Ishikawa (cell line): ENCODE measurements at regions not wholly inside any gene's neighbourhood (a gene's known extent, or its start where the extent isn't known, plus 50 kb on each side); places are given as distances from the start of the nearest gene placed in this dataset.

Source experiments
- EP300 ChIP-seq: IDR thresholded peaks from 2 replicates; pipeline ENCODE4 v1.6.1; 2012; ENCODE audit warnings: borderline replicate concordance
- FOXM1 ChIP-seq: IDR thresholded peaks from 2 replicates; pipeline ENCODE4 v1.6.1; 2012; ENCODE audit warnings: low read depth, borderline replicate concordance
- RAD21 ChIP-seq: IDR thresholded peaks from 2 replicates; pipeline ENCODE4 v1.6.1; 2012; ENCODE audit warnings: low read depth
- TAF1 ChIP-seq: IDR thresholded peaks from 2 replicates; pipeline ENCODE4 v1.6.1; 2012; ENCODE audit warnings: low read depth, mild to moderate bottlenecking
- YY1 ChIP-seq: IDR thresholded peaks from 2 replicates; pipeline ENCODE4 v1.6.1; 2012; ENCODE audit warnings: low read depth
- ZBTB7A ChIP-seq: IDR thresholded peaks from 2 replicates; pipeline ENCODE4 v1.6.1; 2012; ENCODE audit warnings: low read depth

- TF ChIP-seq TAF1 (no peak), EP300 (no peak), ZBTB7A (no peak), YY1 (no peak), FOXM1 (no peak), RAD21 (no peak)
Measured at GRCh38 chr3:152040319-152040718, 166.9 kb downstream of the SUCNR1 start.
